A549 (cell line): ENCODE measurements at regions not wholly inside any gene's neighbourhood (a gene's known extent, or its start where the extent isn't known, plus 50 kb on each side); places are given as distances from the start of the nearest gene placed in this dataset.
"Not testable (repeated sequence)": the region's sequence is repeated elsewhere in the genome, so short reads cannot be mapped to it uniquely, and the experiment has no call there.

Experiments
- ATAC-seq, 2 experiments: fragments of 200-7000 bp in 1 of 2; fragments of >200 bp in 1 of 2; cut with Nextera tagmentation in 1 of 2; cut with Tn5 transposase in 1 of 2; 3 replicates each; pipeline versions ENCODE4 v1.8.0 to v1.9.1; 2018 to 2020; ENCODE audit warnings: mild to moderate bottlenecking in 1 of 2, moderate library complexity in 1 of 2
- CTCF ChIA-PET: fragments of 300-600 bp; sonication (Branson Sonifier 250); formaldehyde crosslinking; extraction: SDS; loops from one replicate; lab custom pipeline; 2021; ENCODE audit warnings: antibody characterized with exemption, inconsistent platforms; lab: Yijun Ruan, JAX
- POLR2A ChIA-PET: fragments of 350-600 bp; formaldehyde crosslinking; extraction: SDS; loops from one replicate; lab custom pipeline; 2021; ENCODE audit warnings: antibody characterized with exemption, inconsistent platforms; lab: Yijun Ruan, JAX
- DNase-seq, 2 experiments: peaks; one replicate each; pipeline versions ENCODE4 v3.0.0 to v3.0.0-alpha.2; 2011 to 2016; ENCODE audit warnings: low read depth in 1 of 2, low spot score in 1 of 2
- FAIRE-seq: peaks from 2 replicates; lab custom pipeline; 2011; peaks lifted over from hg19 to GRCh38; lab: Jason Lieb, UNC
- H3K27ac ChIP-seq, 2 experiments: fragments of >200 bp; sonication (Bioruptor Twin); formaldehyde crosslinking; 3 replicates each; pipeline ENCODE4 v1.5.1; 2016 to 2017
- H3K4me1 ChIP-seq: fragments of >200 bp; sonication (Bioruptor Twin); formaldehyde crosslinking; 3 replicates; pipeline ENCODE4 v1.6.1; 2016
- H3K4me2 ChIP-seq: fragments of >200 bp; sonication (Bioruptor Twin); formaldehyde crosslinking; 3 replicates; pipeline ENCODE4 v1.6.1; 2016
- H3K4me3 ChIP-seq: fragments of >200 bp; sonication (Bioruptor Twin); formaldehyde crosslinking; 3 replicates; pipeline ENCODE4 v1.5.1; 2016
- H3K9me3 ChIP-seq: fragments of >200 bp; sonication (Bioruptor Twin); formaldehyde crosslinking; 3 replicates; pipeline ENCODE4 v1.6.1; 2016
- ATOH8 ChIP-seq: fragments of 250-450 bp; sonication (Bioruptor Pico); IDR thresholded peaks from 2 replicates; pipeline ENCODE4 v1.5.0; 2020; ENCODE audit warnings: low read depth, mild to moderate bottlenecking, moderate library complexity
- BCL3 ChIP-seq: fragments of >200 bp; sonication (Bioruptor Twin); formaldehyde crosslinking; IDR thresholded peaks from 3 replicates; pipeline ENCODE4 v1.6.1; 2016
- BHLHE40 ChIP-seq: IDR thresholded peaks from 2 replicates; pipeline ENCODE4 v1.6.1; 2012; ENCODE audit warnings: low read depth, low read length, inconsistent platforms
- CBX8 ChIP-seq: fragments of 200-600 bp; sonication (generic); IDR thresholded peaks from 2 replicates; pipeline ENCODE4 v1.6.1; 2016
- CHD2 ChIP-seq: fragments of 150-350 bp; IDR thresholded peaks from 2 replicates; pipeline ENCODE4 v1.6.1; 2014; ENCODE audit warnings: low read length; ENCODE audit not compliant: partially characterized antibody
- CHD4 ChIP-seq: fragments of 200-600 bp; sonication (generic); IDR thresholded peaks from 2 replicates; pipeline ENCODE4 v1.6.1; 2016; ENCODE audit warnings: antibody characterized with exemption, mild to moderate bottlenecking, borderline replicate concordance
- EHMT2 ChIP-seq: fragments of 200-600 bp; sonication (generic); IDR thresholded peaks from 2 replicates; pipeline ENCODE4 v1.6.1; 2016; ENCODE audit warnings: antibody characterized with exemption, low read depth, mild to moderate bottlenecking, moderate library complexity
- EP300 ChIP-seq, 2 experiments: fragments of >200 bp; sonication (Bioruptor Twin); formaldehyde crosslinking; IDR thresholded peaks; 2 replicates in 1 of 2; 3 replicates in 1 of 2; pipeline ENCODE4 v1.6.1; 2016 to 2017
- FOXS1 ChIP-seq: fragments of 250-450 bp; sonication (Bioruptor Pico); IDR thresholded peaks from 2 replicates; pipeline ENCODE4 v1.5.0; 2020; ENCODE audit warnings: mild to moderate bottlenecking, moderate library complexity
- HOXB5 ChIP-seq: fragments of 250-450 bp; sonication (Bioruptor Pico); IDR thresholded peaks from 2 replicates; pipeline ENCODE4 v1.5.0; 2020; ENCODE audit warnings: mild to moderate bottlenecking, moderate library complexity
- JUN ChIP-seq, 2 experiments: fragments of >200 bp; sonication (Bioruptor Twin); formaldehyde crosslinking; IDR thresholded peaks; 2 replicates in 1 of 2; 3 replicates in 1 of 2; pipeline ENCODE4 v1.6.1; 2016 to 2017
- MYC ChIP-seq: IDR thresholded peaks from 2 replicates; pipeline ENCODE4 v1.6.1; 2012; ENCODE audit warnings: mild to moderate bottlenecking, inconsistent platforms, low read length, improper control_type of control experiment, borderline replicate concordance
- PBX3 ChIP-seq: IDR thresholded peaks from 2 replicates; pipeline ENCODE4 v1.6.1; 2012
- RAD21 ChIP-seq, 2 experiments: fragments of >200 bp in 1 of 2; sonication (Bioruptor Twin) in 1 of 2; formaldehyde crosslinking in 1 of 2; IDR thresholded peaks in 1 of 2; conservative IDR thresholded peaks in 1 of 2; 2 replicates in 1 of 2; 3 replicates in 1 of 2; pipeline ENCODE4 v1.6.1; 2012 to 2018; ENCODE audit warnings: inconsistent platforms in 1 of 2
- TFCP2L1 ChIP-seq: fragments of 250-450 bp; sonication (Bioruptor Pico); IDR thresholded peaks from 2 replicates; pipeline ENCODE4 v1.5.0; 2021; ENCODE audit warnings: mild to moderate bottlenecking
- TP53 ChIP-seq: fragments of 250-450 bp; sonication (Bioruptor Pico); IDR thresholded peaks from 2 replicates; pipeline ENCODE4 v1.5.0; 2021; ENCODE audit warnings: mild to moderate bottlenecking, moderate library complexity
- WGBS: methylation state at CpG from one replicate; pipeline ENCODE4 v1.1.6; 2017; ENCODE audit errors: missing lambda C conversion rate; 5-methylcytosine and 5-hydroxymethylcytosine counted together
- TF ChIP-seq, protein P1 (sequence below): IDR thresholded peaks from 2 replicates; pipeline ENCODE4 v1.6.1; 2012

GRCh38 chr14:71358209-71358931, 451.1 kb downstream of the PCNX1 start:
- 52% methylated on average over 6 of the region's 6 CpGs for WGBS
- Histone ChIP-seq H3K9me3 (no peaks in the 10 kb centered on the region), H3K4me3 (no peak overlapping the region), H3K27ac (no peak overlapping the region), H3K4me1 (no peaks in the 10 kb centered on the region), H3K4me2 (no peak overlapping the region)
- POLR2A ChIA-PET, result no interaction called here
- DNase-seq (no peak), ATAC-seq (no peak)
- CTCF ChIA-PET, result no interaction called here
- TF ChIP-seq TFCP2L1 (CRISPR knock-in tag) (no peak), CHD2 (no peak), BHLHE40 (no peak), HOXB5 (CRISPR knock-in tag) (no peak)
- TF ChIP-seq, all 56 proteins: peak for 0
- FAIRE-seq, result no peak

GRCh38 chr14:71358932-71359421, 451.7 kb downstream of the PCNX1 start:
- POLR2A ChIA-PET, H3K4me1 ChIP-seq, ATAC-seq, H3K4me2 ChIP-seq, H3K27ac ChIP-seq, H3K9me3 ChIP-seq, FAIRE-seq, DNase-seq, H3K4me3 ChIP-seq, CTCF ChIA-PET: not testable (repeated sequence)
- 75% methylated on average over 4 of the region's 4 CpGs for WGBS

- Histone ChIP-seq H3K4me1 (no peaks in the 10 kb centered on the region), H3K4me2 (no peak overlapping the region), H3K9me3 (no peaks in the 10 kb centered on the region), H3K27ac (no peak overlapping the region), H3K4me3 (no peak overlapping the region)
- POLR2A ChIA-PET, result no interaction called here
- DNase-seq (no peak), ATAC-seq (no peak), FAIRE-seq (no peak)
- TF ChIP-seq BHLHE40 (no peak), BCL3 (no peak), RAD21 (conservative IDR thresholded peaks at IDR 0.05 in 1 of 2, IDR thresholded peaks at IDR 0.05 in 1 of 2) (no peak)
- 68% methylated on average over 3 of the region's 3 CpGs for WGBS
- CTCF ChIA-PET, result no interaction called here
Observed at GRCh38 chr14:71359823-71360222, 452.6 kb downstream of the PCNX1 start.

DNA sequence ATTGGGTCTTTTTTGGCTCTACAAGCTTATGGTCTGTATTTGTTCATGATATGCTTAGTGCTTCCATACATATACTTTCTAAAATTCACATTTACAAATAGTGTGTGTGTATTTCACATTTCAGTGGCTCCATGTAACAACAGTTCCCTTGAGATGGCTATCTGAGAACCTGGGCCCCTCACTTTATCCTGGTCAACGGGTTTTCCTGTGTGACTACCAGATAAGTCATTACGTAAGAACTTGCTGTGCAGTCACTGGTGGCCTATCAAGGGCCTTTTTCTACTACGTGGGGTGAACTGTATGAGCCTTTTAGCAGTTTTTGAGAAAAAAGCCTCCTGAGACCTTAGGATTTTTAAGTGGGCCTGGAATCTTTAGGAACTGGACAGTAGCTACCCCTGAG, 454.1 kb downstream of the PCNX1 start:
- Histone ChIP-seq H3K4me2 (no peak overlapping the region), H3K9me3 (no peaks in the 10 kb centered on the region)
- no peak for FAIRE-seq
- POLR2A ChIA-PET, result no interaction called here
- TF ChIP-seq ATOH8 (CRISPR knock-in tag) (no peak), TP53 (CRISPR knock-in tag) (no peak), CHD4 (no peak), EP300 (IDR thresholded peaks at IDR 0.05) (no peak), JUN (IDR thresholded peaks at IDR 0.05) (no peak), EHMT2 (no peak), FOXS1 (CRISPR knock-in tag) (no peak), CBX8 (no peak), MYC (no peak), PBX3 (no peak)
- TF ChIP-seq, protein P1, sequence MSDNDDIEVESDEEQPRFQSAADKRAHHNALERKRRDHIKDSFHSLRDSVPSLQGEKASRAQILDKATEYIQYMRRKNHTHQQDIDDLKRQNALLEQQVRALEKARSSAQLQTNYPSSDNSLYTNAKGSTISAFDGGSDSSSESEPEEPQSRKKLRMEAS, result no peak
- TF ChIP-seq, all 56 proteins: peak for 0
- ATAC-seq (no peak), DNase-seq (no peak)
- H3K27ac ChIP-seq, result no peak overlapping the region
- CTCF ChIA-PET, result no interaction called here
- H3K4me1 ChIP-seq, result no peaks in the 10 kb centered on the region
- WGBS, result 69% methylated on average over 3 of the region's 3 CpGs
- H3K4me3 ChIP-seq, result no peak overlapping the region
